ENCODE measurements at regions not wholly inside any gene's neighbourhood (a gene's known extent, or its start where the extent isn't known, plus 50 kb on each side); places are given as distances from the start of the nearest gene placed in this dataset.

- Histone ChIP-seq H3K27me3 (ENCODE audit: low read depth) (no peaks in the 10 kb centered on the region), H3K36me3 (no peaks in the 10 kb centered on the region), H3K4me1 (no peaks in the 10 kb centered on the region), H3K4me3 (no peak overlapping the region), H3K9me3 (peaks cover 8% of the 10 kb centered on the region), H3K27ac (no peak overlapping the region)
- TF ChIP-seq, protein P1, sequence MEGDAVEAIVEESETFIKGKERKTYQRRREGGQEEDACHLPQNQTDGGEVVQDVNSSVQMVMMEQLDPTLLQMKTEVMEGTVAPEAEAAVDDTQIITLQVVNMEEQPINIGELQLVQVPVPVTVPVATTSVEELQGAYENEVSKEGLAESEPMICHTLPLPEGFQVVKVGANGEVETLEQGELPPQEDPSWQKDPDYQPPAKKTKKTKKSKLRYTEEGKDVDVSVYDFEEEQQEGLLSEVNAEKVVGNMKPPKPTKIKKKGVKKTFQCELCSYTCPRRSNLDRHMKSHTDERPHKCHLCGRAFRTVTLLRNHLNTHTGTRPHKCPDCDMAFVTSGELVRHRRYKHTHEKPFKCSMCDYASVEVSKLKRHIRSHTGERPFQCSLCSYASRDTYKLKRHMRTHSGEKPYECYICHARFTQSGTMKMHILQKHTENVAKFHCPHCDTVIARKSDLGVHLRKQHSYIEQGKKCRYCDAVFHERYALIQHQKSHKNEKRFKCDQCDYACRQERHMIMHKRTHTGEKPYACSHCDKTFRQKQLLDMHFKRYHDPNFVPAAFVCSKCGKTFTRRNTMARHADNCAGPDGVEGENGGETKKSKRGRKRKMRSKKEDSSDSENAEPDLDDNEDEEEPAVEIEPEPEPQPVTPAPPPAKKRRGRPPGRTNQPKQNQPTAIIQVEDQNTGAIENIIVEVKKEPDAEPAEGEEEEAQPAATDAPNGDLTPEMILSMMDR (IDR thresholded peaks at IDR 0.05): no peak
- ATAC-seq: no peak
- intact Hi-C loops (cut with DNase I): no loop called here
- DNase-seq: no peak
Measured at GRCh38 chr18:78573773-78574172, 405.8 kb upstream of the SALL3 start.

GRCh38 chr18:78576967-78577366, 402.7 kb upstream of the SALL3 start:
- Histone ChIP-seq H3K27me3 (ENCODE audit: low read depth) (no peaks in the 10 kb centered on the region), H3K4me1 (no peaks in the 10 kb centered on the region), H3K36me3 (no peaks in the 10 kb centered on the region), H3K4me3 (no peak overlapping the region), H3K27ac (no peak overlapping the region), H3K9me3 (peaks cover 8% of the 10 kb centered on the region)
- no peak for ATAC-seq
- intact Hi-C loops (cut with DNase I): no loop called here
- TF ChIP-seq, protein P1 (IDR thresholded peaks at IDR 0.05): no peak
- DNase-seq: no peak

- intact Hi-C loops (cut with DNase I): no loop called here
- Histone ChIP-seq H3K4me3 (no peak overlapping the region), H3K9me3 (peaks cover 2% of the 10 kb centered on the region), H3K36me3 (no peaks in the 10 kb centered on the region), H3K27me3 (ENCODE audit: low read depth) (no peaks in the 10 kb centered on the region), H3K4me1 (no peaks in the 10 kb centered on the region), H3K27ac (no peak overlapping the region)
- TF ChIP-seq, protein P1 (IDR thresholded peaks at IDR 0.05): no peak
- ATAC-seq (no peak), DNase-seq (no peak)
Measured at GRCh38 chr18:78579449-78579848, 400.2 kb upstream of the SALL3 start.

GRCh38 chr18:78579854-78580577, 399.6 kb upstream of the SALL3 start:
- no peak overlapping the region for H3K4me3 ChIP-seq

GRCh38 chr18:78580835-78581339, 398.7 kb upstream of the SALL3 start:
- Histone ChIP-seq H3K4me3 (no peak overlapping the region), H3K27ac (no peak overlapping the region), H3K4me1 (no peaks in the 10 kb centered on the region), H3K27me3 (ENCODE audit: low read depth) (no peaks in the 10 kb centered on the region), H3K36me3 (no peaks in the 10 kb centered on the region), H3K9me3 (no peaks in the 10 kb centered on the region)
- TF ChIP-seq, protein P1 (IDR thresholded peaks at IDR 0.05): no peak
- intact Hi-C loops (cut with DNase I): no loop called here
- ATAC-seq (no peak), DNase-seq (no peak)

More at GRCh38 chr18:78579854-78580577, 399.6 kb upstream of the SALL3 start:
- Histone ChIP-seq H3K4me1 (no peaks in the 10 kb centered on the region), H3K27me3 (ENCODE audit: low read depth) (no peaks in the 10 kb centered on the region), H3K9me3 (no peaks in the 10 kb centered on the region), H3K27ac (no peak overlapping the region), H3K36me3 (no peaks in the 10 kb centered on the region)
- DNase-seq (no peak), ATAC-seq (no peak)
- TF ChIP-seq, protein P1 (IDR thresholded peaks at IDR 0.05): no peak
- intact Hi-C loops (cut with DNase I): no loop called here

Measured in lower lobe of right lung (tissue), 2 donors.